NCI-H69 (cell line): ENCODE measurements at regions not wholly inside any gene's neighbourhood (a gene's known extent, or its start where the extent isn't known, plus 50 kb on each side); places are given as distances from the start of the nearest gene placed in this dataset.

Experiments used
- DNase-seq: peaks from one replicate; lab custom pipeline; 2025; lab: John Stamatoyannopoulos, UW

DNA sequence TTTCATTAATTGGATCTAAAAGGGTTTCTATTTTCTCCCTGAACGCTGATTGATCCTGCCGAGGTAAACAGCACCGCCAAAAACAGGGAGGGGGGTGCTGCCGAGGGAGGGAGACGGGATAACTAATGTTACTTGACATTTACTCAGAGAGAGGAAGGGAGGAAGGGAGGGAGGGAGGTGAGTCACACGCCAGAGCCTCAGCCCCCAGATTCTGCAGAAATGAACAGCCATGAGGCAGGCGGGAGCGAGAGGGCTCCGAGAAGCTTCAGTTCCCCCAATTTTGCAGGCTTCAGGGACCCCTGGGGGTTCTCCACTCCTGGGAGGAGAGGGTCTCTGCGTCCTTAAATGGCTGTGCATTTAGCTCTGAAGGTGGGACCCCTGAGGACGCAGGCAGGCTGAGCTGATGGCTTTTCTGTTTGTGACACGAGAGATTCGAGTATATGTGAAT is 59.1 kb upstream of the IER5L start:
- peak; percentile 49 for DNase-seq

DNA sequence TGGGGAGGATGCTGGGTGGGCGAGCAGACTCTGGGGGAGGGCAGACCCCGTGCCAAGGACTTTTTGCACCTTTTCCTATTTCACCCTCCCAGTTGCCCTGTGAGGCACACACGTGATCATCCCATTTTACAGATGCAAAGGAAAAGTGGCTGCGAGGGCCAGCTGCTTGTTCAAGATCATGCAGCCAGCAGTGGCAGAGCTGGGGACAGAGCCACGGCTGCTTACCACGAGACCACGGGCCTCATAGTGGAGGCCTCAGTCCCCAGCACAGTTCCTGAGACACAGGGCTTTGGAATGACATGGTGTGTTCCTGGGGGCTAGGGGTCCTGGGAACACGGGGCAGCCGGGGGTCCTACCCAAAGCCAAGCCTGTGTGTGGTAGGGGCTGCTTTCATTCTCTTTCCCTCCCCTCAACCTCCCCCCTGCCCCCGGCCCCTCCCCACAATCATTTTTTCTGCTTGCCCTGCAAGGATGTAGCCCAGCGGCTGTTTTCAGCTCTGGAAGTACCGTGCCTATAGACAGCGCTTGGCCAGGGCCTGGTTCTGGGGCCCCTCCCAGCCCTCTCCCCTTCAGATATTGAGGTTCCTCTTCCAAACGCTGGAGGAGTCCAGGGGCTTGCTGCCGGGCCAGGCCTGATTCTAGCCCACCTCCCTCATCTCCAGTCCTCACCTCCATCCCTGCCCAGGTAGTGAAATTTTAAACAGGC is 58.5 kb upstream of the IER5L start:
- no peak for DNase-seq

DNA sequence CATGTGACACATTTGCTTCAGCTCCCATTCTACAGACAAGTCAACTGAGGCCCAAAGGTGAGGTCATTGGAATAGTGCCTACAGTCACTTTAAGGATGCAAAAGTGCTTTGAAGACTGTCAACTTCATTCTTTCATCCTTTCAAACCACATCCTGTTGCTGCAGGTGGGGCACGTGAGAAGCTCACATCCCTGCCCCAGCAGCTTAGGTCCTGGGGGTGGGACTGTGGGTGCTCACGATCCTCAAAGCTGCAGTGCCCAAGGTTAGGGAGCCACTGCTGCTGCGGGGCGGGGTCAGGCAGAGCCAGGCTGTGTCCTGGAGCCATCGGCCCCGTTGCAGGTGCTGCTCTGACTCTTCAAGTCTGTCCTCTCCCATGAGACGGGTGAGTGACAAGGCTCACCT is 57.9 kb upstream of the IER5L start:
- DNase-seq: no peak

DNA sequence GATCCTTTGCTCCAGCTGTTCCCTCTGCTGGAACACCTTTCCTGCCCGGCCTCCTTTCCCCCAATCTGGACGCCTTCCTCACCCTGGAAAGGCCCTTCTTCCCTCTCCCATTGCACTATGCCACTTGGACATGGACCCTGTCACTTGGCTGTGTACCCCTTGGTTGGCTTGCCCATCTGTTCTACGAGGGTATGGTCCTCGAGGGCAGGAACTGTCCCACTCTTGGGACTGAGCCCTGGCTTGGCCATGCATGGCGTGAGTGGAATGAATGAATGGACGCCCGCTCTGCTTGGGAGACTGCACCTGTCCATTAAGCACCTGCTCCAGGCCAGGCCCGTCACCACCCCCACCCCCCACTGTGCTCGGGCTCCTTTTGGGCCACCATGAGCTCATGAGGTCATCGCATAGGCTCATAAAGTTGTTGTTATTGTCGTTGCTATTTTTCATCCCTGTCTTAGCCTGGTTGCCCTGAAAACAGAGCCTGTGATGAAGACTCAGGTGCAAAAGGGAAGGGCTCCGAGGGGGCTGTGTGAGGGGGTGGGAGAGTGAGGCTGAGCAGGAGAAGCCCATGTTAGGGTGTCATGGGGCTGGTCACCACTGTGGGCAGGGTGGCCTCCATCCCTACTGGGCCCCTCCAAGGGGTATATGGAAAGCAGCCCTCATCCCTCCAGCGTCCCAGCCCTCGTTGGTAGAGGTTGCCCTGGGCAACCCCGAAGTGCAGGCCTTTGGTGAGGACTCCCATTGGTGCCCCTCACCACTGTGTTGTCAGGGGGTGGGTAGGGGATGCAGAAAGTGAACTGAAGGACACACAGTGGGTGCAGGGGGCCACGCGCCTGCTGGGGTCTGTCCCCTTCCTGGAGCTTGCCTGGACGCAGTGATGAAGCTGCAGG is 57.2 kb upstream of the IER5L start:
- DNase-seq: no peak

DNA sequence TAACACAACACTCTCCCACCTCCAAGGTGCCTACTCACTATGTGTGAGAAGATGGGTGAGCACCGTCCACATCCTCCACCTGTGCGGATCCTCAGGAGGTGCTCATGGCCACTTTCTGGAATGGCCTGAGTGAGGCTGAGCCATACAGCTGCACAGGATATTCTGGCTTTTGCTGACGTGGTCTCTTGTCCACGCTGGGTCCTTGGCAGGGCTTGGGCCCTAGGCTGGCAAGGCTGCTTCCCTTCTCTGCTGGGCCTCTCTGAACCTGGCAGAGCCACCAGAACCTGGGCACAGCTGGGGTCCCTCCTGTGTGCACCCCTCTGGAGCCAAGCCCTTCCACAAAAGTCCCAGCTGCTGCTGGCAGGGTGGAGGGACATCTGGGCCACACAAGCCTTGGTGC is 56.4 kb upstream of the IER5L start:
- no peak for DNase-seq

DNA sequence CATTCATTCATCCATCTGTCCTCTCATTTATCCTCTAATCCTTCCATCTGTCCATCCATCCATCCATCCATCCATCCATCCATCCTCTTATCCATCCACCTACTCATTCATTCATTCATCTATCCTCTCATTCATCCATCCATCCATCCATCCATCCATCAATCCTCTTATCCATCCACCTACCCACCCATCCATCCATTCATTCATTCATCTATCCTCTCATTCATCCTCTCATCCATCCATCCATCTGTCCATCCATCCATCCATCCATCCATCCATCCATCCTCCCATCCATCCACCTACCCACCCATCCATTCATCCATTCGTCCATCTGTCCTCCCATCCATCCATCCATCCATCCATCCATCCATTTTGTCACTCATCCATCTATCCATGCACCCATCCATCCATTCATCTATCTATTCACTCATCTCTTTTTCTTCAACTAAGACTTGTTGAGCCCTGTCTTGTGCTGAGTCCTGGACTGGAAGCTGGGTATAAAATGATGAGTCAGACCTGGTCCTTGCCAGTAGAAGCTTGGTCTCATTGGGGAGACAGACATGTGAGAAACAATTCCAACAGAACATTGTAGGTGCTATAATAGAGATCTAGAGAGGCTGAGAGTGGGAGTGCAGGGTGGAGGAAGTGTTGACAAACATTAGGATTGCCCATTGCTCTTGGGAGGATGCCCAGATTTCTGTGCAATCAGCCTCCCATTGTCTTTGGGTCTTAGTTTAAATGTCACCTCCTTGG is 55.0 kb upstream of the IER5L start:
- DNase-seq: no peak

DNA sequence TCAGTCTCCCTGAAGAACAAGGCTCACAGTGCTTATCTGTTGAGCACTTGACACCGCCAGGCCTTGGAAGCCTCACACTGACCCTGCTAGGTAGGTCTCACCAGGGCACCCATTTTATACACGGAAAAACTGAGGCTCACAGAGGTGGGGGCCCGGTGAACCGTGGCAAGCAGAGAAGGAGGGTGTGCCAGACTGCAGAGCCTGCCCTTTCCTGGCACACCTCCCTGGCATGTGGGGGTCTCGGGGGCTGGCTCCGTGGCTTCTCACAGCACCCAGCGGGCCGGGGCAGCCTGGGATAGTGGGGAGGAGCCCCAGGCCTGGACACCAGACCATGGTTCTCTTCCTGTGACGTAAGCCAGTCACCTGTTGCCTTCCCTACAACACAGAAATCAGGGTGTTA is 53.7 kb upstream of the IER5L start:
- no peak for DNase-seq

DNA sequence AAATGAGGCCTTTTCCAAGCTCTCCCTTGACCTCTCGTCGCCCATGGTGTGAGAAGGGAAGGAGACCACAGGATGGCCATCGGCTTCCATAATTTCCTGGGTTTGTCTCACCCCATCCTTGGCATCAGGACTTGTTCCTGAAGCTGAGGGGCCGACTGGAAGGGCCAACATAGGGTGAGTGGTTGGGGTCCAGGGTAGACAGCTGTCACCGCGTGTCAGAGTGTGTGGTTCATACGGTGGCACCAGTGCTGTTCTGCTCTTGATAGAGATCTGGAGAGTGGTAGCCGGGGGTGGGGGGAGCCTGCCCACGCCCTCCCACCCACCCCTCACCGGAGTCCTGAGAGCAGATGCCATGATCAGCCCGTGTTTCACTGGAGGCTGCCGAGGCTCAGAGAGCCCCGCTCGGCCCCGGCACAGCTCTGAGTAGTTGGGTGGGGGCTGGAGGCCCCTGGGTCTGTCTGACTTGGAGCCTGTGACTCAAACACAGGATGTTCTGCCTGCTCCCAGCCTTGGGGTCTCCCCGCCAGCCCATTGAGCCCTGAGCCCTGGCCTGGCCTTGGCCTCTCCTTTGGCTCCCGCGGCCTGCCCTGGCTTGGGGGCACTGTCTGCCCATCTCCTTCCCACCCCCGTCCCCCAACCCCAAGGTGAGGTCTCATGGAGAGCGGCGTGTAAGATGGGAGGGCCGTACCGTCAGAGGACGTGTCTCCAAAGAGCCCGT is 53.1 kb upstream of the IER5L start:
- DNase-seq: no peak

DNA sequence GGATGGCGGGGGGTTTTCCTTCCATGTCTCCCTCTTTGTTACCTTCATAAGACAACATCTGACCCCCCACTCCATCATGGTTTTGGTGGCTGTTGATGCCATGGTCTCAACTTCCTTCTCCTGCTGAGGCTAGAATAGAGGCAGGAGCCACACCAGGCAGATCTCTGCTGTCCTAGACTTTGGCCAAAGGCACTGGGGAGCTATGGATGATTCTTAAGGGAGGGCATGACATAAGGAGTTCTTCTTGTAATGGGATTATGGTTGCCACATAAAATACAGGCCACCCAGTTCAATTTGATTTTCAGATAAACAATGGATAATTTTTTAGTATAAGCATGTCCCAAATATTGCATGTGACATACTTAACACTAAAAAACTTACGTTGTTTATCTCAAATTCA is 52.2 kb upstream of the IER5L start:
- DNase-seq: no peak
